Aorta (tissue), 5 donors: ENCODE measurements at regions not wholly inside any gene's neighbourhood (a gene's known extent, or its start where the extent isn't known, plus 50 kb on each side); places are given as distances from the start of the nearest gene placed in this dataset.

ENCODE experiments used
- ATAC-seq: fragments of 200-7000 bp; cut with Tn5 transposase; one replicate; pipeline ENCODE4 v1.9.1; 2022; ENCODE audit warnings: moderate library complexity; ENCODE audit not compliant: low FRiP score
- DNase-seq, 2 donors: peaks; one replicate each; pipeline ENCODE4 v3.0.0-alpha.2; 2020
- H3K27ac ChIP-seq, 2 donors: one replicate each; pipeline ENCODE4 v1.5.1; 2013; ENCODE audit warnings: low read length in 2 of 2, mild to moderate bottlenecking in 2 of 2, moderate library complexity in 2 of 2, control low read depth in 1 of 2, inconsistent platforms in 1 of 2, low read depth in 1 of 2
- H3K27me3 ChIP-seq, 2 donors: one replicate each; pipeline ENCODE4 v1.6.1; 2013; ENCODE audit warnings: control low read depth in 1 of 2, low read length in 1 of 2, mild to moderate bottlenecking in 1 of 2, moderate library complexity in 1 of 2; ENCODE audit not compliant: insufficient read depth in 2 of 2, control insufficient read depth in 1 of 2
- H3K36me3 ChIP-seq, 2 donors: one replicate each; pipeline ENCODE4 v1.6.1; 2013; ENCODE audit warnings: control low read depth in 1 of 2, low read length in 1 of 2, mild to moderate bottlenecking in 1 of 2; ENCODE audit not compliant: insufficient read depth in 2 of 2, control insufficient read depth in 1 of 2
- H3K4me1 ChIP-seq, 2 donors: one replicate each; pipeline ENCODE4 v1.6.1; 2013; ENCODE audit warnings: low read length in 2 of 2, control low read depth in 1 of 2, mild to moderate bottlenecking in 1 of 2, moderate library complexity in 1 of 2; ENCODE audit not compliant: insufficient read depth in 2 of 2, control insufficient read depth in 1 of 2
- H3K4me3 ChIP-seq, 2 donors: one replicate each; pipeline ENCODE4 v1.5.1; 2013; ENCODE audit warnings: low read length in 2 of 2, control low read depth in 1 of 2, mild to moderate bottlenecking in 1 of 2
- H3K9me3 ChIP-seq: one replicate; pipeline ENCODE4 v1.6.1; 2013; ENCODE audit warnings: mild to moderate bottlenecking, low read length; ENCODE audit not compliant: control insufficient read depth
- WGBS, 2 donors: extraction: QIAGEN DNeasy Blood & Tissue Kit; methylation state at CpG; one replicate each; pipeline ENCODE4 v1.1.7; 2013; 5-methylcytosine and 5-hydroxymethylcytosine counted together
- intact Hi-C, 2 donors: fragments of 100-400 bp; cut with DNase I; formaldehyde crosslinking; loops; one replicate each; pipeline versions ENCODE4 v1.14.2 to v1.15.0; 2022
- donor health status: healthy with polysubstance abuse.
- donor health status: Bipolar disorder and iron deficiency.
- donor health status: DM: no; HTN: no; CAD: no.
- donor health status: DM: no; HTN: no; CAD: no.
- donor health status: DM: yes; HTN: yes; CAD: no.

DNA sequence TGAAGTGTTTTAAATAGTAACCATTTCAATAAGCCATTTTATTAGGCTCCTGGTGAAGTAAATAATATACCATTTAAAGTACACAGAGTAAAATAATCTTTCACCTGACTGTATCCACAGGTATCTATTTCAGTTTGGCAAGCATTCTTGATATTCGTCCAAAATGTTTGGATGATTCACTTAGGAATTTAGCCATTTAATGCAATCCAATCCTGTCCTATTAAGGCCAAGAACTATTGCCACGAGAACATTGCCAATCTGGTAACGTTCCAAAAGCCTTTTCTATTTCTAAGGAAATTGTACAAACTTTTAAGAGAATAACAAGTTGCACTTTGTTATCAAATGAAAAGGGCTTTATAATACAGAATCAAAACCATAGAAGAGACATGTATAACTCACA is 209.8 kb upstream of the THRB start:
- 3 to 5% methylated on average over 3 of the region's 3 CpGs for WGBS, 2 donors
- no peak for ATAC-seq

DNA sequence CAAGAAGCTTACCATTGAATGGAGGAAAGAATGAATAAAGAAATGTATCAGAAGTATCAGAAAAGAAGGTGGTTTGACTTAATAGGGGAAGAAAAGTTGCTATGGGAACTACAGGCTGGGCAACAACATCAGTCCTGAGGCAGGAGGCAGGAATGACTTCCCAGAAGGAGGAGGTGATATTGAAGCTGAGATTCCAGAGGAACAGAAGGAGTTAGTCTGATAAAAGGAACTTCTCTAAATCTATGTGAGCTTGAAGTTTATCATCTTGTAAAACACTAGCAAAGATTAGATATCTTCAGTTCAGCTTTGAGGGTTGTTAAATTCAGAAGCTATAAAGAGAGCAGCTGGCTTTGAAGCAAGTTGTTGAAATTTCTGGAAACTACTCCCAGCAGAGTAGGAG is 213.3 kb upstream of the THRB start:
- no peaks in the 10 kb centered on the region for H3K36me3 ChIP-seq
- no peak overlapping the region for H3K27ac ChIP-seq
- no peaks in the 10 kb centered on the region for H3K27me3 ChIP-seq
- no peaks in the 10 kb centered on the region for H3K9me3 ChIP-seq
- no peak for ATAC-seq
- no peak for DNase-seq
- H3K4me3 ChIP-seq, result no peak overlapping the region
- H3K4me1 ChIP-seq, result peaks cover 0 to 1% of the 10 kb centered on the region in 2 donors
- intact Hi-C loops, result no loop called here

More for the DNA sequence above, 209.8 kb upstream of the THRB start:
- no peak for DNase-seq
- no peaks in the 10 kb centered on the region for H3K36me3 ChIP-seq
- H3K4me1 ChIP-seq, result no peaks in the 10 kb centered on the region
- H3K4me3 ChIP-seq, result no peak overlapping the region
- no peaks in the 10 kb centered on the region for H3K27me3 ChIP-seq
- H3K9me3 ChIP-seq, result no peaks in the 10 kb centered on the region
- intact Hi-C loops, result no loop called here
- H3K27ac ChIP-seq, result no peak overlapping the region

DNA sequence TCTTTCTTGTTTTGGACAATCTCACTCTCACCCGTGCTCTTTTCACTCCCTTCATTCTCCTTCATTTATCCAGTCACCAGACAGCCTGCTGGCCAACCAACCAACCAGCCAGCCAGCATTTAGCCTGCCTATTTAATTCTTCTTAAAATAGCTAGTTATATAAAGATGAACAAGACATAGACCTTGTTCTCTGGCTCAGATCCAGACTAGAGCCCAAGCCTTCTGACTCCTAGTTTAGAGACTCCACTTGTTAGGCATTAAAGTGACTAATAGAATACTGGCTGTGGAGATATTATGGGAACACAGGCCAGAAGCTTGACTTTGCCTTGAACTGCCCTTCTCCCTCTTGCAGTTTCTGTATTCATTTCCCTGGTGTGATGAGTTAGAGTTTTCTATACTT is 215.3 kb upstream of the THRB start:
- Histone ChIP-seq H3K4me1 (peaks cover 0 to 4% of the 10 kb centered on the region in 2 donors), H3K4me3 (no peak overlapping the region), H3K27ac (no peak overlapping the region), H3K9me3 (no peaks in the 10 kb centered on the region), H3K27me3 (no peaks in the 10 kb centered on the region), H3K36me3 (no peaks in the 10 kb centered on the region)
- DNase-seq (peak in 1 of 2 donors; percentile 42), ATAC-seq (no peak)
- intact Hi-C loops, result no loop called here
- WGBS, 2 donors, result 4 to 9% methylated on average over 1 of the region's 1 CpG

DNA sequence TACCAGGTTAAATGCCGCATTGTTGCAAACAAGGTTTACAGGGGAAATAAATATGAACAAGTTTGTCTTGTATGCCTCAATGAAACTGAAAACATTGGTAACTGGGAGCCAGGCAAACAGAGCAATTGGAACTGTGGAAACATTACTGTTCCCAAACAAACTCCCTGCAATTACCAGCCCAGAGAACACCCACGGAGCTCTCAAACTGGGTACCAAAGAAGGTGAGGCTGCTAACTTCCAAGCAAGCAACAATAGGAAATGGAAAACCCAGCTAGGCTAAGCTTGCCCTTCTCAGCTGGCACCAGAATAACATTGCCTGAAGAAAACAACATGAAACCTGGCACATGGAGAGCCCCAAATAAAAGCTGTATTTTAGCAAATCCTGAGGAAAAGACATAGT is 218.9 kb upstream of the THRB start:
- no peaks in the 10 kb centered on the region for H3K9me3 ChIP-seq
- no peak for DNase-seq
- no peak overlapping the region for H3K4me3 ChIP-seq
- intact Hi-C loops, result no loop called here
- H3K36me3 ChIP-seq, result no peaks in the 10 kb centered on the region
- H3K27me3 ChIP-seq, result no peaks in the 10 kb centered on the region
- H3K27ac ChIP-seq, result peak overlapping the region; percentile 91 to 95
- H3K4me1 ChIP-seq, result peaks cover 0 to 4% of the 10 kb centered on the region in 2 donors
- no peak for ATAC-seq
- 31 to 32% methylated on average over 2 of the region's 2 CpGs for WGBS, 2 donors

DNA sequence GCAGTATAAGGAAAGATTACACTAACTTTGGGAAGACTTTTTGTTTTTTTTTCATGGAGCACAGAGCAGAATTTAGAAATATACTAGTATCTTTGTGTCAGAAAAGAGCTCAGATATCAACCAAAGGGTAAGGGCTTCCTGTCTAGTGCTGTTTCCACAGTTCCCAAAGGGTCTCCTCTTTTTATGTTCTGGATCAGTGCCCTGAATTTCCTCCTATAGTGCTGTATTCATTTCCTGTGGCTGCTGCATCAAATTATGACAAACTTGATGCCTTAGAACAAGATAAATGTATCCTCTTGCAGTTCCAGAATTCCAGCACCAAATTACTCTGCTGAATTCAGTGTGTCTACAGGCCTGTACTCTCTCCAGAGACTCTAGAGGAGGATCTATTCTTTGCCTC is 219.8 kb upstream of the THRB start:
- Histone ChIP-seq H3K4me3 (no peak overlapping the region), H3K9me3 (no peaks in the 10 kb centered on the region), H3K27ac (peak overlapping the region; percentile 67 to 95), H3K4me1 (peaks cover 0 to 4% of the 10 kb centered on the region in 2 donors), H3K36me3 (no peaks in the 10 kb centered on the region), H3K27me3 (no peaks in the 10 kb centered on the region)
- DNase-seq, result no peak
- ATAC-seq, result no peak
- intact Hi-C loops, result no loop called here

DNA sequence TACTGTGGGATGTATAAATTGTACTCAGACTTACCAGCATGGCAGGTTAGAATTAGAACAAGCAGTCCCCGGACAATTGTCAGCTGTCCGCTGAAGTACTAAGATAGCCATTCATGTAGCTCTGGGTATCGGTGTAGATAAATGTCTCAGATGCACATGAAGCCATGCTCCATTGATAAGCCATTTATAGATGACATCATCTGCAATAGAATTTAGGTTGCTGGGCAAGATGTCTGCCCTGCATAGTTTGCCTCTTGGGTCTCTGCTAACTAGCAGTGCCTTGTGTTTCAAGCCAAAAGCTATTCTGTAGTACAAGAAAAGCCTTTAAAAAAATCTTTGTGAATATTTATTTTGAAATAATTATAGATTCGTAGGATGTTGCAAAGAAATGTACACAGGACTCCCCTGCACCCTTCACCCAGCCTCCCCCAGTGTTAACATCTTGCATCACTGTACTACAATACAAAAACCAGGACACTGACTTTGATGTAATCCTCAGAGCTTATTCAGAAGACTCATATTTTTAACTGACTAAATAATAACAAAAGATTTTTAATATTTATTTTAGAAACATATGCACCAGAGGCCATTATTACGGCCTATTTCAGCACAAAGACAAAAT is 220.6 kb upstream of the THRB start:
- DNase-seq (no peak), ATAC-seq (no peak)
- Histone ChIP-seq H3K4me1 (peaks cover 0 to 4% of the 10 kb centered on the region in 2 donors), H3K27me3 (no peaks in the 10 kb centered on the region), H3K9me3 (no peaks in the 10 kb centered on the region), H3K4me3 (no peak overlapping the region), H3K36me3 (no peaks in the 10 kb centered on the region), H3K27ac (peak overlapping the region in 1 of 2 donors; percentile 44)
- intact Hi-C loops, result no loop called here
- 75 to 85% methylated on average over 5 of the region's 5 CpGs for WGBS, 2 donors

DNA sequence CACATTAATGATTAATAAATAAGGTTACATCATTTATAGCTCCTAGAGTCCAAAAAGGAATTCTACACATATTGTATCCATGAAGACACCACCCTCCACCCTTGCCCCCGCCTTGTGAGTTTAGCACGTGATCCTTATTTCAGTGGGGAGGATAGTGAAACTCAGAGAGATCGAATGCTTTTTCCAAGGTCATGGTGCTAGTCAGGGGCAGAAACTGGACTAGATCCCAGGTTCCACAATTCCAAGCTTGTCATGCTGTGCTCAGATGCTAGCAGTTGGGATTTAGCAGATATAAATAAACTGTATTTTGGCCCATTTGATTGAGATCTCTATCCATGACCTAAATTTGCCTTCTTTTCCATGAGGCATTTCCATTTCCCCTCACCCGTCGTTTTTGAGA is 227.4 kb upstream of the THRB start:
- DNase-seq (no peak), ATAC-seq (no peak)
- intact Hi-C loops, result no loop called here
- no peak overlapping the region for H3K4me3 ChIP-seq
- WGBS, 2 donors, result 71 to 75% methylated on average over 5 of the region's 5 CpGs
- no peaks in the 10 kb centered on the region for H3K27me3 ChIP-seq
- H3K4me1 ChIP-seq, result no peaks in the 10 kb centered on the region
- H3K27ac ChIP-seq, result no peak overlapping the region
- no peaks in the 10 kb centered on the region for H3K36me3 ChIP-seq
- H3K9me3 ChIP-seq, result no peaks in the 10 kb centered on the region

DNA sequence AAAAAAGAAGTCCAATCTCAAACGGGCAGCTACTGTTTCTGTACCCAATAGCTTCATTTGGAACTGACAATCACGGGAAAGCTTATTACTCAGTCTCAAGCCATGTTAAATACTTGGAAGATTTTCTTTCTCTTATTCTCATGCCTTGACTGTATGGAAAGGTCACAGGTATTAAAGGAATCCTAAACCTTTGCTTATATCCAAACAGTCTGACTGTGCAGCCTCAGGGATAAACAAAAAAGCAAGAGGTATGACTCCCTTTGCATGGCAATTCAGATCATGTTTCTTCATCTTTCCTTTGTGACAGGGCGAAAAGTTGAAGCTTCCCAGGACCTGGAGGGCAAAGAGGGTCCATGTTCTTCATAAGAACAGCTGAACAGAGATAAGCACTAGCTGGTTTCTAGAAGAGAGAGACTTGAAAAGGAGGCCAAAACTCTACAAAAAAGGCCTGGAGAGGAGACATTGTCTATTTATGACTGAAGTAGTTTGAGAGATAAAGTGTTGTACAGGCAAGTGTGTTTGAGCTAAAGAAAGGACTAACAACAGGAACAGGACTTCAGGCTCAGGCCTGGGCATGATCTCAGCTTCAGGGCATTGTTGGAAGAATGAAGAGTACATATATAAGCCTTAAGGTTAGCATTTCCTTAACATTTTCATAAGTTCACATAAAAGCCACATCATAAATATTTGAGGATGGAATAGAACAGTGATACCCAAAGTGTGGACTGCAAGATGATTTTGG is 231.0 kb upstream of the THRB start:
- ATAC-seq, result no peak
- intact Hi-C loops, result no loop called here
- DNase-seq, result no peak
- H3K4me1 ChIP-seq, result no peaks in the 10 kb centered on the region
- WGBS, 2 donors, result 79 to 81% methylated on average over 3 of the region's 3 CpGs
- H3K36me3 ChIP-seq, result no peaks in the 10 kb centered on the region
- no peak overlapping the region for H3K27ac ChIP-seq
- no peaks in the 10 kb centered on the region for H3K9me3 ChIP-seq
- no peak overlapping the region for H3K4me3 ChIP-seq
- H3K27me3 ChIP-seq, result no peaks in the 10 kb centered on the region

DNA sequence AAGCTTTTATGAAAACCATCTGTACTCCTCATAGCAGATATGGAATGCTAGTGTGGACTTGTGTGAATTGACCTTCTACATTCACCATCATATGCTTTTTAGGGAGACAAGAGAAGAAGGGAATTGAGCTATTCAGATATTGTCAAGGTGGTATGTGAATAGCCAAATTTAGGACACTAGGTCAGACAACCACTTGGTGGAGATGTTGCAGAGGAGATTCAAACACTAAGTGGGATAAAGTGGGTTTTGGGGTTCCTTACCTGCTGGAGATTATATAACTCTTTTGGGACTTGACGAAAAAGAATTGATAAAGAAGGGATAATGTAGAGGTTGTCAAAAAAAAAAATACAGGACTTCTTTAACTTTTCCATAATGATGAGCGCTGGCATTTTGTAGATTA is 231.8 kb upstream of the THRB start:
- Histone ChIP-seq H3K4me1 (no peaks in the 10 kb centered on the region), H3K27ac (no peak overlapping the region), H3K4me3 (no peak overlapping the region), H3K27me3 (no peaks in the 10 kb centered on the region), H3K36me3 (no peaks in the 10 kb centered on the region), H3K9me3 (no peaks in the 10 kb centered on the region)
- WGBS, 2 donors, result 96 to 98% methylated on average over 2 of the region's 2 CpGs
- DNase-seq (no peak), ATAC-seq (no peak)
- intact Hi-C loops, result no loop called here
